ENCODE measurements at regions not wholly inside any gene's neighbourhood (a gene's known extent, or its start where the extent isn't known, plus 50 kb on each side); places are given as distances from the start of the nearest gene placed in this dataset.

- TF ChIP-seq POLR2A (IDR thresholded peaks at IDR 0.05; ENCODE audit: low read depth) = no peak
- no peak for TF ChIP-seq EP300 (IDR thresholded peaks at IDR 0.05)
- no peak for TF ChIP-seq CTCF (IDR thresholded peaks at IDR 0.05)
Observed at GRCh38 chr3:106242781-106243180, 374.0 kb upstream of the CBLB start.

Measured in esophagus muscularis mucosa (tissue), 4 donors.